Activated T-helper 2 cell treated with anti-CD3 and anti-CD28 coated beads, Interferon-gamma antibody, Interleukin-2, Interleukin-4, amounts not matched to agents 10 μg/mL and 5 μg/mL and 100 μg/mL, durations not matched to agents 14 hours and 24 hours and 36 hours (primary cell): ENCODE measurements at regions not wholly inside any gene's neighbourhood (a gene's known extent, or its start where the extent isn't known, plus 50 kb on each side); places are given as distances from the start of the nearest gene placed in this dataset.

Source experiments
- DNase-seq: peaks from one replicate; pipeline ENCODE4 v3.0.0; 2021; ENCODE audit warnings: low spot score
- H3K27ac Mint-ChIP-seq: one replicate; pipeline ENCODE4 v1.8.0; 2021; ENCODE audit warnings: mixed read lengths
- H3K27me3 Mint-ChIP-seq: one replicate; pipeline ENCODE4 v1.8.0; 2021; ENCODE audit warnings: low read depth, mixed read lengths
- H3K36me3 Mint-ChIP-seq: one replicate; pipeline ENCODE4 v1.8.0; 2021; ENCODE audit warnings: low read depth, mixed read lengths
- H3K4me1 Mint-ChIP-seq: one replicate; pipeline ENCODE4 v1.8.0; 2021; ENCODE audit warnings: low read depth, mixed read lengths
- H3K4me3 Mint-ChIP-seq: one replicate; pipeline ENCODE4 v1.8.0; 2021; ENCODE audit warnings: low read depth, mild to moderate bottlenecking, moderate library complexity, mixed read lengths
- H3K9me3 Mint-ChIP-seq: one replicate; pipeline ENCODE4 v1.8.0; 2021; ENCODE audit warnings: mixed read lengths
- intact Hi-C: fragments of 100-400 bp; cut with micrococcal nuclease; formaldehyde crosslinking; loops from one replicate; pipeline ENCODE4 v1.15.1; 2023

- no peak overlapping the region for H3K4me3 Mint-ChIP-seq
- peaks cover 7% of the 10 kb centered on the region for H3K9me3 Mint-ChIP-seq
- no peak overlapping the region for H3K27ac Mint-ChIP-seq
- no peaks in the 10 kb centered on the region for H3K4me1 Mint-ChIP-seq
- DNase-seq = no peak
- intact Hi-C loops = no loop called here
- H3K36me3 Mint-ChIP-seq = peaks cover under 1% of the 10 kb centered on the region
- H3K27me3 Mint-ChIP-seq = no peaks in the 10 kb centered on the region
Observed at GRCh38 chr1:193525917-193526710, 339.7 kb upstream of the B3GALT2 start.

GRCh38 chr1:193525411-193525810, 339.0 kb upstream of the B3GALT2 start:
- Mint-ChIP-seq H3K36me3 (no peaks in the 10 kb centered on the region), H3K27ac (no peak overlapping the region), H3K27me3 (no peaks in the 10 kb centered on the region), H3K4me1 (no peaks in the 10 kb centered on the region), H3K9me3 (peaks cover 1% of the 10 kb centered on the region), H3K4me3 (no peak overlapping the region)
- no peak for DNase-seq
- intact Hi-C loops = no loop called here

GRCh38 chr1:193524616-193525015, 338.2 kb upstream of the B3GALT2 start:
- Mint-ChIP-seq H3K4me1 (no peaks in the 10 kb centered on the region), H3K9me3 (peaks cover 6% of the 10 kb centered on the region), H3K36me3 (no peaks in the 10 kb centered on the region), H3K4me3 (no peak overlapping the region), H3K27me3 (no peaks in the 10 kb centered on the region), H3K27ac (no peak overlapping the region)
- intact Hi-C loops = no loop called here
- no peak for DNase-seq

GRCh38 chr1:193524021-193524420, 337.6 kb upstream of the B3GALT2 start:
- no peaks in the 10 kb centered on the region for H3K4me1 Mint-ChIP-seq
- intact Hi-C loops = no loop called here

GRCh38 chr1:193520472-193520871, 334.1 kb upstream of the B3GALT2 start:
- Mint-ChIP-seq H3K4me3 (no peak overlapping the region), H3K36me3 (peaks cover 6% of the 10 kb centered on the region), H3K27ac (no peak overlapping the region), H3K9me3 (peaks cover 9% of the 10 kb centered on the region), H3K4me1 (peaks cover 12% of the 10 kb centered on the region), H3K27me3 (no peaks in the 10 kb centered on the region)
- DNase-seq = no peak
- intact Hi-C loops = no loop called here

More at GRCh38 chr1:193524021-193524420, 337.6 kb upstream of the B3GALT2 start:
- Mint-ChIP-seq H3K36me3 (no peaks in the 10 kb centered on the region), H3K4me3 (no peak overlapping the region), H3K27ac (no peak overlapping the region), H3K27me3 (no peaks in the 10 kb centered on the region), H3K9me3 (peaks cover 9% of the 10 kb centered on the region)
- DNase-seq = no peak

GRCh38 chr1:193519922-193520321, 333.5 kb upstream of the B3GALT2 start:
- Mint-ChIP-seq H3K27ac (no peak overlapping the region), H3K4me3 (no peak overlapping the region), H3K4me1 (peaks cover 12% of the 10 kb centered on the region), H3K27me3 (no peaks in the 10 kb centered on the region), H3K36me3 (peaks cover 6% of the 10 kb centered on the region), H3K9me3 (peaks cover 9% of the 10 kb centered on the region)
- no peak for DNase-seq
- intact Hi-C loops = no loop called here

- intact Hi-C loops = loop anchor here (1.0 to 2.0 kb wide), 2 partner anchors 20 to 58 kb away; no protein-coding TSS in a partner anchor
- Mint-ChIP-seq H3K36me3 (peaks cover 14% of the 10 kb centered on the region), H3K27me3 (no peaks in the 10 kb centered on the region), H3K27ac (peak overlapping the region; percentile 56), H3K9me3 (peaks cover 27% of the 10 kb centered on the region), H3K4me1 (peaks cover 12% of the 10 kb centered on the region), H3K4me3 (no peak overlapping the region)
- DNase-seq = no peak
Observed at GRCh38 chr1:193516755-193517388, 330.5 kb upstream of the B3GALT2 start.

- intact Hi-C loops = no loop called here
- Mint-ChIP-seq H3K9me3 (peaks cover 39% of the 10 kb centered on the region), H3K27me3 (no peaks in the 10 kb centered on the region), H3K27ac (no peak overlapping the region), H3K4me1 (peaks cover 12% of the 10 kb centered on the region), H3K36me3 (peaks cover 19% of the 10 kb centered on the region), H3K4me3 (no peak overlapping the region)
- DNase-seq = no peak
Observed at GRCh38 chr1:193514397-193514796, 328.0 kb upstream of the B3GALT2 start.

GRCh38 chr1:193513032-193513431, 326.6 kb upstream of the B3GALT2 start:
- intact Hi-C loops = no loop called here
- Mint-ChIP-seq H3K4me3 (no peak overlapping the region), H3K4me1 (peaks cover 12% of the 10 kb centered on the region), H3K36me3 (peaks cover 19% of the 10 kb centered on the region), H3K9me3 (peaks cover 36% of the 10 kb centered on the region), H3K27ac (no peak overlapping the region), H3K27me3 (no peaks in the 10 kb centered on the region)
- DNase-seq = no peak

- DNase-seq = no peak
- Mint-ChIP-seq H3K4me1 (no peaks in the 10 kb centered on the region), H3K9me3 (peaks cover 20% of the 10 kb centered on the region), H3K27me3 (no peaks in the 10 kb centered on the region), H3K4me3 (no peak overlapping the region), H3K27ac (no peak overlapping the region), H3K36me3 (peaks cover 3% of the 10 kb centered on the region)
- intact Hi-C loops = no loop called here
Observed at GRCh38 chr1:193504920-193505319, 318.5 kb upstream of the B3GALT2 start.

GRCh38 chr1:193498088-193498655, 311.8 kb upstream of the B3GALT2 start:
- no peak for DNase-seq
- Mint-ChIP-seq H3K9me3 (peaks cover 12% of the 10 kb centered on the region), H3K36me3 (no peaks in the 10 kb centered on the region), H3K4me1 (peaks cover under 1% of the 10 kb centered on the region), H3K27me3 (no peaks in the 10 kb centered on the region), H3K27ac (no peak overlapping the region), H3K4me3 (no peak overlapping the region)
- intact Hi-C loops = no loop called here

- Mint-ChIP-seq H3K27ac (no peak overlapping the region), H3K27me3 (no peaks in the 10 kb centered on the region), H3K36me3 (peaks cover 19% of the 10 kb centered on the region), H3K4me3 (no peak overlapping the region), H3K4me1 (peaks cover 16% of the 10 kb centered on the region), H3K9me3 (peaks cover 23% of the 10 kb centered on the region)
- no peak for DNase-seq
- intact Hi-C loops = no loop called here
Observed at GRCh38 chr1:193494368-193494767, 308.0 kb upstream of the B3GALT2 start.

- Mint-ChIP-seq H3K9me3 (peaks cover 55% of the 10 kb centered on the region), H3K27ac (no peak overlapping the region), H3K4me3 (no peak overlapping the region), H3K36me3 (peaks cover 39% of the 10 kb centered on the region), H3K27me3 (no peaks in the 10 kb centered on the region), H3K4me1 (peaks cover 25% of the 10 kb centered on the region)
- no peak for DNase-seq
- intact Hi-C loops = no loop called here
Observed at GRCh38 chr1:193489191-193489590, 302.8 kb upstream of the B3GALT2 start.
